NCI-H146 treated with DMSO at 0.1 percent for 48 hours (cell line): ENCODE measurements at regions not wholly inside any gene's neighbourhood (a gene's known extent, or its start where the extent isn't known, plus 50 kb on each side); places are given as distances from the start of the nearest gene placed in this dataset.
"Not testable (repeated sequence)": the region's sequence is repeated elsewhere in the genome, so short reads cannot be mapped to it uniquely, and the experiment has no call there.

ENCODE experiments used
- DNase-seq: peaks from one replicate; lab custom pipeline; 2025; ENCODE audit not compliant: unreplicated experiment; lab: John Stamatoyannopoulos, UW

DNA sequence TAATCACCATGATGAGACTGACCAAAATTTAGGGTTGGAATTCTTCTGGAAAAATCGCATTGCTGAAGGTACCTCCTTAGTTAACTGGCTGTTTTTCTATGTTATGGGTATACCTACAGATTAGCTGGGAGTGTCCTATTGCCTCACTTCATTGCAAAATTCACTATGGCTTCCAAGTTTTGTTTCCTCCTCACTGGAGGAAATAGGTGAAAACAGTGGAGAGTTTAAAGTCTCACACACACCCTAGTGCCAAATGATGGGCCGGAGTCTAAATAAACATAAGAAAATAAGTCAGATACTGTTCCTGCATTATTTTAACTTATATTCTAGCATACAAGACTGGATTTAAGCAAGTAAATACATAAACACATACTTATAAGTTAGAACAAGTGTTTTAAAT, 98.2 kb downstream of the AHR start:
- no peak for DNase-seq

GRCh38 chr7:17401791-17402627, 103.6 kb downstream of the AHR start:
- no peak for DNase-seq

DNA sequence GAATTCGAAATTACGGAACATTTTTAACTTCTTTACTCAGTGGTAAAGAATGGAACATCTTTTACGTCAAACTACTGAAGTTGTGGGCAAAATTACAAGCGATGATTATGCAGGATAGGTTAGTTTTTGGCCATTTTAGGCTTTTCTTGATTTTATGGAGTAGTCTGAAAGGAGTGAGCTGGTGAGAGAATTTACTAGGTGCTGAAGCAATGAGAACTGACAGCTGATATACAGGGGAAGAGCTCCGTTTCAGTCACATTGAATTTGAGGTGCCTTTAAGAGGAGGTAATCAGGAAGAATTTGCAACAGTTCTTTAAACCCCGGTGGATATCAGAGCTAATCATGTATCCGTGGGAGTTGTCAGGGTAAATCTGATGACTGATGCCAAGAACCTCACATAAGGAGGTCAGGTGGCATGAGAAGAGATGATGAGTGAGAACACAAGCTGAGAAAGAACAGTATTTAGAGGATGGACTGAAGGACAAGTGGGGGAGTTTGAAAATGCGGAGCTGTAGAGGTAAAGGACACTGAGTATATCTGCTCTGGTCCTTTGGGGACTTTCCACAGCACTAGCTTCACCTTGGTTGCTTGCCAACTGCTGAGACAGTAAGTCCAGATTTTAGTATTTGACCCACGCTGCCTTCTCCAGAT, 104.3 kb downstream of the AHR start:
- no peak for DNase-seq

GRCh38 chr7:17404006-17404405, 105.6 kb downstream of the AHR start:
- no peak for DNase-seq

DNA sequence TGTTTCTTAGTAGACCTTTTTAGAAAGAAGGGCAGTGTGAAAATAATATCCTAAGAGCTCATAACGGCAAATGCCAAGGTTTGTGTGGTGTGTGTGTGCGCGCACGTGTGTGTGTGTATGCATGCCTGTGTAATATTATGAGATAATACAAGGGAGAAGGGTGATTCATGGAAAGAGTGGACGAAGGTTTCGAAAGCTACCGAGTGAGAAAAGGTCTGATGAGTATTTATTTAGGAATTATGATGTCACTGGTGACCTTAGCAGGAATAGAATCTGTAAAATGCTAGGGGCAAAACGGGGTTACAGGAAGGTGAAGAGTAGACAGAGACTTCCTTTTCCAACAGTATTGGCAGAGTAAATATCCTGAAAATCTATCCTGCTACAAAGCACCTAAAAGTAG, 107.3 kb downstream of the AHR start:
- no peak for DNase-seq

DNA sequence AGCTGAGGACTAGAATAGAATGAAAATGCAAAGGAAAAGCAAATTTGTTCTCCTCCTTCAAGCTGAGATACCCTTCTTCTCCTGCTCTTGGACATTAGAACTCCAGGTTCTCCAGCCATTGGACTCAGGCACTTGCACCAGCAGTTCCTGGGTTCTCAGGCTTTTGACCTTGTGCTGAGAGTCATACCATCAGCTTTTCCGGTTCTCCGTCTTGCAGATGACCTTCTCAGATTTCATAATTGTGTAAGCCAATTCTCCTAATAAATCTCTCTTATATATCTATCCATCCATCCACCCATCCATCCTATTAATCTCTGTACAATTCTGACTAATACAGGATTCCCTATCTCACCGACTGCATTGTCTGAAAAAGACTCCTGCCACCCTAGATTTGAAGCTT, 108.3 kb downstream of the AHR start:
- DNase-seq = no peak

GRCh38 chr7:17407229-17407628, 108.8 kb downstream of the AHR start:
- no peak for DNase-seq

GRCh38 chr7:17408245-17408903, 109.9 kb downstream of the AHR start:
- DNase-seq = no peak

GRCh38 chr7:17408904-17409290, 110.4 kb downstream of the AHR start:
- no peak for DNase-seq

GRCh38 chr7:17411922-17412321, 113.5 kb downstream of the AHR start:
- DNase-seq = no peak

DNA sequence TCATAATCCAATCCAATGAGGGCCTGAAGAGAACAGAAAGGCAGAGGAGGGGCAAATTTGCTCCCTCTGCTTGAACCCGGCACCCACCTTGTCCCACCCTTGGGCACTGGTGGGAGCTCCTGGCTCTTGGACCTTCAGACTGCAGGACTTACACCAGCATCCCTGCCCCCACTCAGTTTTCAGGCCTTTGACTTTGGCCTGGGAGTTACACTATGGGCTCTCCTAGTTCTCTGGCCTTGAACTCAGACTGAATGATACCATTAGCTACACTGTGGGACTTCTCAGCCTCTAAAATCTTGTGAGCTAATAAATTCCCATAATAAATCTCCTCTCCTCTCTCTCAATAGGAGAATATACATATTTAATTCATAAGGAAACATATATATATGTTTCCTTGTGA, 114.4 kb downstream of the AHR start:
- no peak for DNase-seq

DNA sequence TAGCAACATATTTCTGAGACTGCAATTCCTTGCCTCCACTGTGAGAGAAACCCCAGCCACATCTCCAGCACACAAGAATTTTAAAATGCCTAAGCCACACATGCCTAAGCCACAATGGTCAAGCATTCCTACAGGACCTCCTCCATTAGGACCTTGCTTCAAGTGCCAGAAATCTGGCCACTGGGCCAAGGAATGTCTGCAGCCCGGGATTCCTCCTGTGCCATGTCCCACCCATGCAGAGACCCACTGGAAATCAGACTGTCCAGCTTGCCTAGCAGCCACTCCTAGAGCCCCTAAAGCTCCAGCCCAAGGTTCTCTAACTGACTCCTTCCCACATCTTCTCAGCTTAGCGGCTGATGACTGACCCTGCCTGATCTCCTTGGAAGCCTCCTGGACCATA, 117.5 kb downstream of the AHR start:
- no peak for DNase-seq

DNA sequence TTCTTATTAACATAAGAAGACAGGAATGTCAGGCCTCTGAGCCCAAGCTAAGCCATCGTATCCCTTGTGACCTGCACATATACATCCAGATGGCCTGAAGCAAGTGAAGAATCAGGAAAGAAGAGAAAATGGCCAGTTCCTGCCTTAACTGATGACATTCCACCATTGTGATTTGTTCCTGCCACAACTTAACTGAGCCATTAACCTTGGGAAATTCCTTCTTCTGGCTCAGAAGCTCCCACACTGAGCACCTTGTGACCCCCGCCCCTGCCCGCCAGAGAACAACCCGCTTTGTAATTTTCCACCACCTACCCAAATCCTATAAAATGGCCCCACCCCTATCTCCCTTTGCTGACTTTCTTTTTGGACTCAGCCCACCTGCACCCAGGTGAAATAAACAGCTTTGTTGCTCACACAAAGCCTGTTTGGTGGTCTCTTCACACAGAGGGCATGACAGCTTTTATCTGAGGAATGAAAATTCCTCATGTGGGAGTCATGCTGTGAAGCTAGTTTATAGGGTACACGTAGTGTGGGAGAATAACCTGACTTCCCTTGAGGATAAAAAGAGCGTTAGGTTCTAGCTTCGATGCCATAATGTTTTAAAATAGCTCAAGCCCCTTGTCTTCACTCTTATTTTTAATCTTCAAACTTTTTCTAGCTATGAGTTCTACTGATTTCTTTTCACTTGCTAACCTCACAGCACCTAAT, 122.0 kb downstream of the AHR start:
- DNase-seq = not testable (repeated sequence)

DNA sequence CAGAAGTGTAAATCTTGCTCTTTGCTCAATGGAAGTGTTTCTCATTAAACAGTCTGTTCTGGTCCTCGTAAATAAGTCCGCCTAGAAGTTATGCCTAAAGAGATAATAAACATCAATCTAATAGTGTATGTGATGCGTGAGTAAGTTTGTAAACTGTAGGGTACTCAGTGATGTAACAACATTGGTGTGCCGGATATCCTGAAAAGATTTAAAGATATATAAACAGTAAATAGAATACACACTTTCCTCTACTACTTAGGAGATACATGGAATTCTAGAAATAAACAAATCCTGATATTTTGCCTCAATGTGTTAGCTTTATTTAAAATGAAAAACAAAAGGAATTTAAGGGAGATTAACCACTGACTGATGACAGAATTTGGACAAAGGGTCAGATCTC, 123.5 kb downstream of the AHR start:
- no peak for DNase-seq

GRCh38 chr7:17422966-17423365, 124.5 kb downstream of the AHR start:
- DNase-seq = no peak

DNA sequence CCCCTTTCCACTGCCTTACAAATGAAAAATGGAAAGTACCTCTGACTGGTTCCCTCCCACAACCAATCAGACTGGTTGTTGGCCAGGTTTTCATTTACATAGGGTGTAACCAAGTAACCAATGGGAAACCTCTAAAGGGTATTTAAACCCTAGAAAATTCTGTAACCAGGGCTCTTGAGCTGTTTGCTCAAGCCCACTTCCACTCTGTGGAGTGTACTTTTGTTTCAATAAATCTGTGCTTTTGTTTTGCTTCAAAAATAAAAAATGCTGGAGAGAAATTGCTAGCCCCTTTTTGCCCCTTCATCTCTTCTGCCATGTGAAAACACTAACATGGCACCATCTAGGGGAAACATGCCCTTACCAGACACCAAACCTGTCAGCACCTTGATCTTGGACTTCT, 129.5 kb downstream of the AHR start:
- DNase-seq = no peak

DNA sequence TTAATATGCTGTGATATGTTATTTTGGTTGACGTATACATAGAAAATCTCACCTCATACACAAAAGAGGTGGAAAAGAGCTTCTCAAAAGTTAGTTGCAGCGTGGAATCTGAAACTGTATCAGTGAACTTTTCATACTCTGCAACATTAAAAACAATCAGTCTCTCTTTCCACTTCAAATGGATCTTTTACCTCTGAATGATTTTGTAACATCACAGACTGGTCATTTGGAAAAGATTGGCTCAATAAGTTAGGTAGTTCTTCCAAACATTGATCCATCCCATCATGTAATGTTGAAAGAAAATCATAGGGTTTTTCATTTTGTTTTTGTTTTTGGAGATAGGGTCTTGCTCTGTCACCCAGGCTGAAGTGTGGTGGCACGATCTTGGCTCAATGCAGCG, 131.1 kb downstream of the AHR start:
- DNase-seq = no peak

GRCh38 chr7:17432793-17433192, 134.3 kb downstream of the AHR start:
- DNase-seq = no peak

- DNase-seq = no peak
Observed at GRCh38 chr7:17434191-17434590, 135.7 kb downstream of the AHR start.

GRCh38 chr7:17434841-17435692, 136.6 kb downstream of the AHR start:
- DNase-seq = peak; percentile 96

DNA sequence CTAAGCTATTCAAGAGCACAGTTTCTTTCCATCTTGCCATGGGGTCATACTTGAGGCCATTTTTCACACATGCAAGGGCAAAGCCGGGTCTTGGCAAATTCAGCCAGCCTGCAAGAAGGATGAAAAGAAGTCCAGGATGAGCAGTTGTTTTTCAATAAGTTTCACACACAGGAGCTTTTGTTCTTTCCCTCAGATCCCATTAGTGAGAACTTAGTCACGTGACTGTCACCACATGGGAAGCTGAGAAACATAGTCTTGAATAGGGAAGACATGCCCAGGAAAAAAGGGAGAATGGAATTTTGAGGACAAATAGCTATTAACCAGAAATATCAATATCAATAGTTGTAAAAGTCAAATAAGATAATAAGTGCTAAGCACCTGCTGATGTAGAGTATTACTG, 137.7 kb downstream of the AHR start:
- peak; percentile 21 for DNase-seq
